GM23338 (cell line): ENCODE measurements at regions not wholly inside any gene's neighbourhood (a gene's known extent, or its start where the extent isn't known, plus 50 kb on each side); places are given as distances from the start of the nearest gene placed in this dataset.

Source experiments
- ATAC-seq: fragments of 200-7000 bp; cut with Tn5 transposase; 3 replicates; pipeline ENCODE4 v1.9.1; 2020
- DNase-seq: peaks from one replicate; pipeline ENCODE4 v3.0.0-alpha.2; 2015; ENCODE audit warnings: low spot score
- H2AFZ ChIP-seq: fragments of 200-600 bp; sonication (generic); 2 replicates; pipeline ENCODE4 v1.8.0; 2016; ENCODE audit warnings: antibody characterized with exemption, mild to moderate bottlenecking, moderate library complexity
- H3F3A ChIP-seq: fragments of 200-600 bp; sonication (generic); replicated peaks from 2 replicates; pipeline ENCODE4 v1.8.0; 2017; ENCODE audit warnings: antibody characterized with exemption, mixed run types, low read depth
- H3K27ac ChIP-seq: fragments of 200-600 bp; sonication (generic); 2 replicates; pipeline ENCODE4 v1.6.1; 2016; ENCODE audit warnings: low read depth
- H3K27me3 ChIP-seq: fragments of 200-600 bp; sonication (generic); 2 replicates; pipeline ENCODE4 v1.8.0; 2016; ENCODE audit warnings: mild to moderate bottlenecking, mixed run types, moderate library complexity; ENCODE audit not compliant: insufficient read depth
- H3K36me3 ChIP-seq: fragments of 200-600 bp; sonication (generic); 2 replicates; pipeline ENCODE4 v1.8.0; 2016; ENCODE audit warnings: mild to moderate bottlenecking; ENCODE audit not compliant: insufficient read depth
- H3K4me1 ChIP-seq: fragments of 200-600 bp; sonication (generic); 2 replicates; pipeline ENCODE4 v1.8.0; 2016; ENCODE audit warnings: mild to moderate bottlenecking, moderate library complexity; ENCODE audit not compliant: insufficient read depth
- H3K4me2 ChIP-seq: fragments of 200-600 bp; sonication (generic); 2 replicates; pipeline ENCODE4 v1.7.1; 2017; ENCODE audit warnings: mixed run types
- H3K4me3 ChIP-seq: fragments of 200-600 bp; sonication (generic); 2 replicates; pipeline ENCODE4 v1.6.1; 2016; ENCODE audit warnings: mixed run types
- H3K79me2 ChIP-seq: fragments of 200-600 bp; sonication (generic); replicated peaks from 2 replicates; pipeline ENCODE4 v1.8.0; 2017; ENCODE audit warnings: mild to moderate bottlenecking; ENCODE audit not compliant: insufficient read depth
- H3K9me2 ChIP-seq: fragments of 200-600 bp; sonication (generic); 2 replicates; pipeline ENCODE4 v1.8.0; 2017; ENCODE audit not compliant: insufficient read depth
- H4K20me1 ChIP-seq: fragments of 200-600 bp; sonication (generic); replicated peaks from 2 replicates; pipeline ENCODE4 v1.8.0; 2017; ENCODE audit warnings: mild to moderate bottlenecking; ENCODE audit not compliant: insufficient read depth
- H3K27ac Mint-ChIP-seq: 2 replicates; pipeline ENCODE4 v1.8.0; 2020; ENCODE audit warnings: inconsistent platforms, mild to moderate bottlenecking, moderate library complexity, mixed read lengths
- H3K27me3 Mint-ChIP-seq: 3 replicates; pipeline ENCODE4 v1.8.0; 2022; ENCODE audit warnings: low read depth, mild to moderate bottlenecking, moderate library complexity, mixed read lengths, inconsistent platforms; ENCODE audit not compliant: insufficient read depth, poor library complexity
- H3K36me3 Mint-ChIP-seq: 3 replicates; pipeline ENCODE4 v1.8.0; 2021; ENCODE audit warnings: low read depth, mild to moderate bottlenecking, inconsistent platforms, moderate library complexity, mixed read lengths
- H3K4me1 Mint-ChIP-seq: 3 replicates; pipeline ENCODE4 v1.8.0; 2020; ENCODE audit warnings: mild to moderate bottlenecking, inconsistent platforms, mixed read lengths
- H3K4me3 Mint-ChIP-seq: 3 replicates; pipeline ENCODE4 v1.8.0; 2021; ENCODE audit warnings: moderate library complexity, mild to moderate bottlenecking, inconsistent platforms, mixed read lengths
- H3K9me3 Mint-ChIP-seq: 3 replicates; pipeline ENCODE4 v1.8.0; 2020; ENCODE audit warnings: moderate library complexity, mild to moderate bottlenecking, inconsistent platforms, mixed read lengths
- CREB1 ChIP-seq: fragments of 250-450 bp; sonication (Bioruptor Pico); IDR thresholded peaks from 2 replicates; pipeline ENCODE4 v1.5.0; 2020; ENCODE audit warnings: low read depth, mild to moderate bottlenecking, moderate library complexity
- CTCF ChIP-seq, 2 experiments: fragments of 200-600 bp in 1 of 2; sonication (generic) in 1 of 2; conservative IDR thresholded peaks; 2 replicates each; pipeline versions ENCODE4 v1.5.1 to v1.6.1; 2016 to 2017; ENCODE audit warnings: antibody characterized with exemption in 2 of 2, low read depth in 2 of 2, mild to moderate bottlenecking in 2 of 2, moderate library complexity in 1 of 2
- EZH2 ChIP-seq: fragments of 200-600 bp; sonication (generic); IDR thresholded peaks from one replicate; pipeline ENCODE4 v1.8.0; 2017; ENCODE audit warnings: antibody characterized with exemption, mild to moderate bottlenecking, low read depth; ENCODE audit not compliant: unreplicated experiment
- EZH2phosphoT487 ChIP-seq: fragments of 200-600 bp; sonication (generic); IDR thresholded peaks from one replicate; pipeline ENCODE4 v1.8.1; 2018; ENCODE audit warnings: antibody characterized with exemption; ENCODE audit not compliant: unreplicated experiment
- JUNB ChIP-seq: IDR thresholded peaks from one replicate; pipeline ENCODE4 v1.6.1; 2016; ENCODE audit warnings: antibody characterized with exemption; ENCODE audit not compliant: unreplicated experiment
- POLR2AphosphoS5 ChIP-seq: IDR thresholded peaks from 2 replicates; pipeline ENCODE4 v1.6.1; 2016; ENCODE audit warnings: antibody characterized with exemption, low read depth
- ZNF114 ChIP-seq: fragments of 250-450 bp; sonication (Bioruptor Pico); IDR thresholded peaks from 2 replicates; pipeline ENCODE4 v1.5.0; 2020; ENCODE audit warnings: mild to moderate bottlenecking, moderate library complexity
- ZNF331 ChIP-seq: fragments of 250-450 bp; sonication (Bioruptor Pico); IDR thresholded peaks from 2 replicates; pipeline ENCODE4 v1.5.0; 2020; ENCODE audit warnings: low read depth, mild to moderate bottlenecking, moderate library complexity
- ZNF462 ChIP-seq: fragments of 250-450 bp; sonication (Bioruptor Pico); IDR thresholded peaks from 2 replicates; pipeline ENCODE4 v1.5.0; 2020; ENCODE audit warnings: mild to moderate bottlenecking, moderate library complexity

- no peak overlapping the region for H3K27ac Mint-ChIP-seq
- no peak overlapping the region for H2AFZ ChIP-seq
- H3K27ac ChIP-seq = no peak overlapping the region
- H3K36me3 ChIP-seq = no peaks in the 10 kb centered on the region
- TF ChIP-seq ZNF114 (CRISPR knock-in tag) = no peak
- TF ChIP-seq CTCF (conservative IDR thresholded peaks at IDR 0.05; ENCODE audit: low read depth in 2 of 2) = no peak
- TF ChIP-seq POLR2AphosphoS5 = no peak
- no peak for TF ChIP-seq CREB1
- no peak for TF ChIP-seq EZH2phosphoT487
- TF ChIP-seq EZH2 = no peak
- TF ChIP-seq ZNF462 = no peak
- no peak for TF ChIP-seq JUNB
- TF ChIP-seq ZNF331 (CRISPR knock-in tag) = no peak
- H3K9me2 ChIP-seq = no peaks in the 10 kb centered on the region
- no peaks in the 10 kb centered on the region for H3F3A ChIP-seq
- H3K36me3 Mint-ChIP-seq = no peaks in the 10 kb centered on the region
- DNase-seq (no peak), ATAC-seq (no peak)
- H3K4me1 Mint-ChIP-seq = peaks cover 3% of the 10 kb centered on the region; the same call in 1 of the 3 replicates
- H3K4me1 ChIP-seq = no peaks in the 10 kb centered on the region
- H3K4me3 Mint-ChIP-seq = no peak overlapping the region
- H3K4me2 ChIP-seq = no peak overlapping the region
- H3K9me3 Mint-ChIP-seq = no peaks in the 10 kb centered on the region
- no peaks in the 10 kb centered on the region for H3K27me3 Mint-ChIP-seq
- no peaks in the 10 kb centered on the region for H3K79me2 ChIP-seq
- no peak overlapping the region for H3K4me3 ChIP-seq
- no peaks in the 10 kb centered on the region; the same call in 1 of the 2 replicates for H4K20me1 ChIP-seq
- no peaks in the 10 kb centered on the region for H3K27me3 ChIP-seq
Observed at GRCh38 chrX:136961594-136962135, 72.1 kb downstream of the GPR101 start.
